Central memory CD8-positive, alpha-beta T cell (primary cell): ENCODE measurements at regions not wholly inside any gene's neighbourhood (a gene's known extent, or its start where the extent isn't known, plus 50 kb on each side); places are given as distances from the start of the nearest gene placed in this dataset.

Experiments used
- ATAC-seq: fragments of 150-1000 bp; cut with Tn5 transposase; replicated peaks from 2 replicates; pipeline ENCODE4 v1.10.0; 2022; ENCODE audit warnings: mild to moderate bottlenecking, moderate FRiP score, moderate number of reproducible peaks; ENCODE audit not compliant: poor library complexity, severe bottlenecking; ENCODE audit errors: extremely low read depth
- DNase-seq, 2 donors: peaks; one replicate each; pipeline ENCODE4 v3.0.0; 2021; ENCODE audit warnings: low spot score in 2 of 2
- H3K27ac Mint-ChIP-seq: one replicate; pipeline ENCODE4 v1.8.0; 2022; ENCODE audit warnings: low read depth, mild to moderate bottlenecking, moderate library complexity, mixed read lengths
- H3K27me3 Mint-ChIP-seq: one replicate; pipeline ENCODE4 v1.8.0; 2022; ENCODE audit warnings: mixed read lengths
- H3K36me3 Mint-ChIP-seq: one replicate; pipeline ENCODE4 v1.8.0; 2022; ENCODE audit warnings: mild to moderate bottlenecking, moderate library complexity, mixed read lengths; ENCODE audit not compliant: insufficient read depth
- H3K4me1 Mint-ChIP-seq: one replicate; pipeline ENCODE4 v1.8.0; 2022; ENCODE audit warnings: mixed read lengths
- H3K4me3 Mint-ChIP-seq: one replicate; pipeline ENCODE4 v1.8.0; 2022; ENCODE audit warnings: mild to moderate bottlenecking, moderate library complexity, mixed read lengths
- H3K9me3 Mint-ChIP-seq: one replicate; pipeline ENCODE4 v1.8.0; 2022; ENCODE audit warnings: mixed read lengths

GRCh38 chr13:65095161-65096082, 2134.7 kb downstream of the PCDH9 start:
- H3K27ac Mint-ChIP-seq, result no peak overlapping the region
- no peak overlapping the region for H3K4me3 Mint-ChIP-seq
- no peaks in the 10 kb centered on the region for H3K36me3 Mint-ChIP-seq
- H3K4me1 Mint-ChIP-seq, result no peaks in the 10 kb centered on the region
- no peaks in the 10 kb centered on the region for H3K27me3 Mint-ChIP-seq
- ATAC-seq (no peak), DNase-seq (no peak)
- H3K9me3 Mint-ChIP-seq, result peaks cover 22% of the 10 kb centered on the region

GRCh38 chr13:65093357-65093756, 2136.8 kb downstream of the PCDH9 start:
- no peak overlapping the region for H3K4me3 Mint-ChIP-seq
- DNase-seq (no peak), ATAC-seq (no peak)
- H3K27ac Mint-ChIP-seq, result no peak overlapping the region
- peaks cover 22% of the 10 kb centered on the region for H3K9me3 Mint-ChIP-seq
- no peaks in the 10 kb centered on the region for H3K36me3 Mint-ChIP-seq
- no peaks in the 10 kb centered on the region for H3K27me3 Mint-ChIP-seq
- no peaks in the 10 kb centered on the region for H3K4me1 Mint-ChIP-seq

GRCh38 chr13:65091031-65091430, 2139.1 kb downstream of the PCDH9 start:
- H3K4me1 Mint-ChIP-seq, result no peaks in the 10 kb centered on the region
- H3K4me3 Mint-ChIP-seq, result no peak overlapping the region
- H3K36me3 Mint-ChIP-seq, result no peaks in the 10 kb centered on the region

GRCh38 chr13:65090186-65090585, 2139.9 kb downstream of the PCDH9 start:
- Mint-ChIP-seq H3K4me3 (no peak overlapping the region), H3K27ac (no peak overlapping the region), H3K27me3 (no peaks in the 10 kb centered on the region), H3K4me1 (no peaks in the 10 kb centered on the region), H3K36me3 (no peaks in the 10 kb centered on the region), H3K9me3 (peaks cover 9% of the 10 kb centered on the region)
- no peak for ATAC-seq
- no peak for DNase-seq

More at GRCh38 chr13:65091031-65091430, 2139.1 kb downstream of the PCDH9 start:
- peaks cover 9% of the 10 kb centered on the region for H3K9me3 Mint-ChIP-seq
- H3K27ac Mint-ChIP-seq, result no peak overlapping the region
- ATAC-seq (no peak), DNase-seq (no peak)
- H3K27me3 Mint-ChIP-seq, result no peaks in the 10 kb centered on the region

GRCh38 chr13:65088906-65089305, 2141.2 kb downstream of the PCDH9 start:
- no peaks in the 10 kb centered on the region for H3K27me3 Mint-ChIP-seq
- no peaks in the 10 kb centered on the region for H3K36me3 Mint-ChIP-seq
- H3K4me3 Mint-ChIP-seq, result no peak overlapping the region
- H3K9me3 Mint-ChIP-seq, result peaks cover 10% of the 10 kb centered on the region
- H3K4me1 Mint-ChIP-seq, result no peaks in the 10 kb centered on the region
- H3K27ac Mint-ChIP-seq, result no peak overlapping the region
- no peak for ATAC-seq
- DNase-seq, result no peak

GRCh38 chr13:65085977-65086376, 2144.2 kb downstream of the PCDH9 start:
- H3K4me1 Mint-ChIP-seq, result no peaks in the 10 kb centered on the region
- no peaks in the 10 kb centered on the region for H3K36me3 Mint-ChIP-seq
- no peak overlapping the region for H3K27ac Mint-ChIP-seq
- DNase-seq (no peak), ATAC-seq (no peak)
- H3K4me3 Mint-ChIP-seq, result no peak overlapping the region
- peaks cover 7% of the 10 kb centered on the region for H3K9me3 Mint-ChIP-seq
- H3K27me3 Mint-ChIP-seq, result no peaks in the 10 kb centered on the region

- Mint-ChIP-seq H3K27me3 (no peaks in the 10 kb centered on the region), H3K27ac (no peak overlapping the region), H3K9me3 (peaks cover 13% of the 10 kb centered on the region), H3K36me3 (no peaks in the 10 kb centered on the region), H3K4me1 (no peaks in the 10 kb centered on the region), H3K4me3 (no peak overlapping the region)
- no peak for ATAC-seq
- DNase-seq, result no peak
These were observed 2155.9 kb downstream of the PCDH9 start for GRCh38 chr13:65074248-65074647.

- H3K4me1 Mint-ChIP-seq, result no peaks in the 10 kb centered on the region
- no peak overlapping the region for H3K27ac Mint-ChIP-seq
- H3K36me3 Mint-ChIP-seq, result no peaks in the 10 kb centered on the region
- ATAC-seq, result no peak
- peaks cover 23% of the 10 kb centered on the region for H3K9me3 Mint-ChIP-seq
- no peak for DNase-seq
- no peaks in the 10 kb centered on the region for H3K27me3 Mint-ChIP-seq
- no peak overlapping the region for H3K4me3 Mint-ChIP-seq
These were observed 2165.2 kb downstream of the PCDH9 start for GRCh38 chr13:65064967-65065366.

GRCh38 chr13:65063753-65064152, 2166.4 kb downstream of the PCDH9 start:
- no peak for ATAC-seq

GRCh38 chr13:65057986-65058385, 2172.2 kb downstream of the PCDH9 start:
- Mint-ChIP-seq H3K27ac (no peak overlapping the region), H3K4me3 (no peak overlapping the region), H3K9me3 (peaks cover 10% of the 10 kb centered on the region), H3K27me3 (no peaks in the 10 kb centered on the region), H3K36me3 (no peaks in the 10 kb centered on the region), H3K4me1 (no peaks in the 10 kb centered on the region)
- DNase-seq, result no peak
- ATAC-seq, result no peak

More at GRCh38 chr13:65063753-65064152, 2166.4 kb downstream of the PCDH9 start:
- Mint-ChIP-seq H3K36me3 (no peaks in the 10 kb centered on the region), H3K27me3 (no peaks in the 10 kb centered on the region), H3K4me1 (no peaks in the 10 kb centered on the region), H3K9me3 (peaks cover 19% of the 10 kb centered on the region), H3K4me3 (no peak overlapping the region), H3K27ac (no peak overlapping the region)
- DNase-seq, result no peak

- no peaks in the 10 kb centered on the region for H3K27me3 Mint-ChIP-seq
These were observed 2175.9 kb downstream of the PCDH9 start for GRCh38 chr13:65054277-65054676.

GRCh38 chr13:65036999-65037398, 2193.1 kb downstream of the PCDH9 start:
- H3K27ac Mint-ChIP-seq, result no peak overlapping the region
- H3K27me3 Mint-ChIP-seq, result no peaks in the 10 kb centered on the region
- H3K4me1 Mint-ChIP-seq, result no peaks in the 10 kb centered on the region
- H3K9me3 Mint-ChIP-seq, result peaks cover 20% of the 10 kb centered on the region
- DNase-seq (no peak), ATAC-seq (no peak)
- H3K36me3 Mint-ChIP-seq, result no peaks in the 10 kb centered on the region
- no peak overlapping the region for H3K4me3 Mint-ChIP-seq

More at GRCh38 chr13:65054277-65054676, 2175.9 kb downstream of the PCDH9 start:
- Mint-ChIP-seq H3K9me3 (peaks cover 6% of the 10 kb centered on the region), H3K4me1 (no peaks in the 10 kb centered on the region), H3K27ac (no peak overlapping the region), H3K36me3 (no peaks in the 10 kb centered on the region), H3K4me3 (no peak overlapping the region)
- ATAC-seq (no peak), DNase-seq (no peak)

- H3K9me3 Mint-ChIP-seq, result peaks cover 31% of the 10 kb centered on the region
- no peaks in the 10 kb centered on the region for H3K4me1 Mint-ChIP-seq
- DNase-seq (no peak), ATAC-seq (no peak)
- H3K36me3 Mint-ChIP-seq, result no peaks in the 10 kb centered on the region
- H3K27ac Mint-ChIP-seq, result no peak overlapping the region
- H3K27me3 Mint-ChIP-seq, result no peaks in the 10 kb centered on the region
- H3K4me3 Mint-ChIP-seq, result no peak overlapping the region
These were observed 2194.8 kb downstream of the PCDH9 start for GRCh38 chr13:65035302-65035701.
